Erythroblast (primary cell): ENCODE measurements at regions not wholly inside any gene's neighbourhood (a gene's known extent, or its start where the extent isn't known, plus 50 kb on each side); places are given as distances from the start of the nearest gene placed in this dataset.

Experiments
- GATA1 ChIP-seq: IDR thresholded peaks from 2 replicates; pipeline ENCODE4 v1.6.1; 2011; ENCODE audit warnings: low read depth, mild to moderate bottlenecking, control low read depth, low read length, moderate library complexity
- POLR2A ChIP-seq: IDR thresholded peaks from 2 replicates; pipeline ENCODE4 v1.6.1; 2011; ENCODE audit warnings: mild to moderate bottlenecking, low read length

GRCh38 chr10:113225903-113226302 is 275.9 kb downstream of the TCF7L2 start:
- no peak for TF ChIP-seq POLR2A
- no peak for TF ChIP-seq GATA1
